Left ventricle myocardium inferior (tissue), 1 donor: ENCODE measurements at regions not wholly inside any gene's neighbourhood (a gene's known extent, or its start where the extent isn't known, plus 50 kb on each side); places are given as distances from the start of the nearest gene placed in this dataset.

Experiments used
- DNase-seq: peaks from one replicate; pipeline ENCODE4 v3.0.0-alpha.2; 2020
- H3K27ac ChIP-seq: fragments of 200-600 bp; replicated peaks from 2 replicates; pipeline ENCODE4 v1.8.0; 2021
- H3K27me3 ChIP-seq: fragments of 200-600 bp; 2 replicates; pipeline ENCODE4 v1.8.0; 2021; ENCODE audit warnings: low read depth
- H3K36me3 ChIP-seq: fragments of 200-600 bp; 2 replicates; pipeline ENCODE4 v1.8.0; 2021
- H3K4me1 ChIP-seq: fragments of 200-600 bp; 2 replicates; pipeline ENCODE4 v1.8.0; 2021
- H3K4me3 ChIP-seq: fragments of 200-600 bp; 2 replicates; pipeline ENCODE4 v1.8.0; 2021; ENCODE audit warnings: mild to moderate bottlenecking, moderate library complexity
- H3K9me3 ChIP-seq: fragments of 200-600 bp; replicated peaks from 2 replicates; pipeline ENCODE4 v1.8.0; 2021
- CTCF ChIP-seq: fragments of 200-600 bp; IDR thresholded peaks from 2 replicates; pipeline ENCODE4 v1.8.0; 2021; ENCODE audit warnings: antibody characterized with exemption, mild to moderate bottlenecking, borderline replicate concordance
- intact Hi-C: fragments of 100-400 bp; cut with micrococcal nuclease; formaldehyde crosslinking; loops from one replicate; pipeline ENCODE4 v1.11.0; 2022
- donor health status: DM: no; HTN: yes; CAD: no; lungs with severe emphysema.

- intact Hi-C loops = no loop called here
- no peaks in the 10 kb centered on the region for H3K4me1 ChIP-seq
- no peaks in the 10 kb centered on the region for H3K27me3 ChIP-seq
- no peak overlapping the region for H3K27ac ChIP-seq
- no peak overlapping the region for H3K4me3 ChIP-seq
- H3K9me3 ChIP-seq = peaks cover 15% of the 10 kb centered on the region
- no peak for TF ChIP-seq CTCF
- H3K36me3 ChIP-seq = no peaks in the 10 kb centered on the region
- no peak for DNase-seq
These were observed 50.9 kb upstream of the PDE1A start for GRCh38 chr2:182477774-182478173.

- no peak overlapping the region for H3K27ac ChIP-seq
- H3K9me3 ChIP-seq = no peaks in the 10 kb centered on the region
- no peak for TF ChIP-seq CTCF
- no peak overlapping the region for H3K4me3 ChIP-seq
- H3K4me1 ChIP-seq = no peaks in the 10 kb centered on the region
- H3K27me3 ChIP-seq = no peaks in the 10 kb centered on the region
- intact Hi-C loops = no loop called here
- DNase-seq = no peak
- no peaks in the 10 kb centered on the region for H3K36me3 ChIP-seq
These were observed 54.8 kb upstream of the PDE1A start for GRCh38 chr2:182481676-182482075.

GRCh38 chr2:182482511-182482910 is 55.7 kb upstream of the PDE1A start:
- TF ChIP-seq CTCF = no peak
- intact Hi-C loops = no loop called here
- Histone ChIP-seq H3K9me3 (no peaks in the 10 kb centered on the region), H3K27ac (no peak overlapping the region), H3K4me3 (no peak overlapping the region), H3K4me1 (no peaks in the 10 kb centered on the region), H3K27me3 (no peaks in the 10 kb centered on the region), H3K36me3 (no peaks in the 10 kb centered on the region)
- no peak for DNase-seq

GRCh38 chr2:182496596-182496995 is 69.8 kb upstream of the PDE1A start:
- TF ChIP-seq CTCF = no peak
- Histone ChIP-seq H3K27ac (no peak overlapping the region), H3K27me3 (no peaks in the 10 kb centered on the region), H3K36me3 (no peaks in the 10 kb centered on the region), H3K4me1 (no peaks in the 10 kb centered on the region), H3K4me3 (no peak overlapping the region), H3K9me3 (no peaks in the 10 kb centered on the region)
- no peak for DNase-seq
- intact Hi-C loops = no loop called here

- H3K36me3 ChIP-seq = no peaks in the 10 kb centered on the region
- intact Hi-C loops = no loop called here
- no peak for DNase-seq
- no peak for TF ChIP-seq CTCF
- H3K4me3 ChIP-seq = no peak overlapping the region
- H3K27ac ChIP-seq = no peak overlapping the region
- H3K27me3 ChIP-seq = no peaks in the 10 kb centered on the region
- no peaks in the 10 kb centered on the region for H3K4me1 ChIP-seq
- H3K9me3 ChIP-seq = no peaks in the 10 kb centered on the region
These were observed 73.1 kb upstream of the PDE1A start for GRCh38 chr2:182499706-182500470.
